ENCODE measurements at regions not wholly inside any gene's neighbourhood (a gene's known extent, or its start where the extent isn't known, plus 50 kb on each side); places are given as distances from the start of the nearest gene placed in this dataset.

- H2AFZ ChIP-seq: no peak overlapping the region
- H3K9me3 ChIP-seq (ENCODE audit: insufficient read depth, low read depth): peaks cover 14% of the 10 kb centered on the region; the same call in 1 of the 2 replicates
- peak in 1 of 2 experiments; percentile 7 for DNase-seq
- no peaks in the 10 kb centered on the region for H4K20me1 ChIP-seq (ENCODE audit: insufficient read depth)
- no peaks in the 10 kb centered on the region for H3K4me1 ChIP-seq (replicated peaks; ENCODE audit: insufficient read depth)
- no peak for TF ChIP-seq CTCF (conservative IDR thresholded peaks at IDR 0.05)
- TF ChIP-seq EZH2 (IDR thresholded peaks at IDR 0.05; ENCODE audit: low read depth): no peak
- no peak overlapping the region for H3K27ac ChIP-seq
- CTCF ChIA-PET: interaction anchor here (1.1 kb wide), 1 partner anchor 205 kb away, joined by 4 read pairs; no protein-coding TSS in a partner anchor
- no peaks in the 10 kb centered on the region for H3K36me3 ChIP-seq (ENCODE audit: low read depth)
- intact Hi-C loops (cut with micrococcal nuclease; ENCODE audit: unreplicated experiment): no loop called here
- no peaks in the 10 kb centered on the region for H3F3A ChIP-seq (ENCODE audit: insufficient read depth, low read depth)
- no TSS peak for BruUV-seq (replicated peaks)
- H3K4me3 ChIP-seq: no peak overlapping the region
- H3K9me2 ChIP-seq (ENCODE audit: insufficient read depth): peaks cover 5% of the 10 kb centered on the region; the same call in 1 of the 2 replicates
- no peaks in the 10 kb centered on the region for H3K27me3 ChIP-seq (ENCODE audit: insufficient read depth, low read depth)
- no peaks in the 10 kb centered on the region for H3K79me2 ChIP-seq (ENCODE audit: low read depth)
- no peak overlapping the region for H3K4me2 ChIP-seq
- POLR2A ChIA-PET (ENCODE audit: unreplicated experiment): interaction anchor here (0.5 kb wide), 1 partner anchor 11 kb away, joined by 3 read pairs; no protein-coding TSS in a partner anchor
Observed at GRCh38 chr2:174667250-174667860, 69.8 kb upstream of the WIPF1 start.

GRCh38 chr2:174666845-174667244 is 69.2 kb upstream of the WIPF1 start:
- Histone ChIP-seq H3K27me3 (ENCODE audit: insufficient read depth, low read depth) (no peaks in the 10 kb centered on the region), H3K4me1 (replicated peaks; ENCODE audit: insufficient read depth) (no peaks in the 10 kb centered on the region), H3K27ac (no peak overlapping the region), H3K4me3 (no peak overlapping the region), H2AFZ (no peak overlapping the region), H3K36me3 (ENCODE audit: low read depth) (no peaks in the 10 kb centered on the region), H3K79me2 (ENCODE audit: low read depth) (no peaks in the 10 kb centered on the region), H4K20me1 (ENCODE audit: insufficient read depth) (no peaks in the 10 kb centered on the region), H3K9me2 (ENCODE audit: insufficient read depth) (peaks cover 5% of the 10 kb centered on the region; the same call in 1 of the 2 replicates), H3F3A (ENCODE audit: insufficient read depth, low read depth) (no peaks in the 10 kb centered on the region), H3K9me3 (ENCODE audit: insufficient read depth, low read depth) (peaks cover 14% of the 10 kb centered on the region; the same call in 1 of the 2 replicates), H3K4me2 (no peak overlapping the region)
- CTCF ChIA-PET: interaction anchor here (1.1 kb wide), 1 partner anchor 204 kb away, joined by 4 read pairs; no protein-coding TSS in a partner anchor
- intact Hi-C loops (cut with micrococcal nuclease; ENCODE audit: unreplicated experiment): no loop called here
- POLR2A ChIA-PET (ENCODE audit: unreplicated experiment): no interaction called here
- TF ChIP-seq EZH2 (IDR thresholded peaks at IDR 0.05; ENCODE audit: low read depth): no peak
- TF ChIP-seq CTCF (conservative IDR thresholded peaks at IDR 0.05): no peak
- BruUV-seq (replicated peaks): no TSS peak
- DNase-seq: no peak

GRCh38 chr2:174666312-174666711 is 68.7 kb upstream of the WIPF1 start:
- Histone ChIP-seq H3K79me2 (ENCODE audit: low read depth) (no peaks in the 10 kb centered on the region), H2AFZ (no peak overlapping the region), H3F3A (ENCODE audit: insufficient read depth, low read depth) (no peaks in the 10 kb centered on the region), H3K27ac (no peak overlapping the region), H3K27me3 (ENCODE audit: insufficient read depth, low read depth) (no peaks in the 10 kb centered on the region), H3K9me3 (ENCODE audit: insufficient read depth, low read depth) (peaks cover 9% of the 10 kb centered on the region; the same call in 1 of the 2 replicates), H4K20me1 (ENCODE audit: insufficient read depth) (no peaks in the 10 kb centered on the region), H3K4me2 (no peak overlapping the region), H3K4me3 (no peak overlapping the region), H3K9me2 (ENCODE audit: insufficient read depth) (peaks cover 5% of the 10 kb centered on the region; the same call in 1 of the 2 replicates), H3K36me3 (ENCODE audit: low read depth) (no peaks in the 10 kb centered on the region), H3K4me1 (replicated peaks; ENCODE audit: insufficient read depth) (no peaks in the 10 kb centered on the region)
- TF ChIP-seq CTCF (conservative IDR thresholded peaks at IDR 0.05): no peak
- TF ChIP-seq EZH2 (IDR thresholded peaks at IDR 0.05; ENCODE audit: low read depth): no peak
- ChIA-PET CTCF (interaction anchor here (1.1 kb wide), 1 partner anchor 204 kb away, joined by 4 read pairs; no protein-coding TSS in a partner anchor), POLR2A (ENCODE audit: unreplicated experiment) (no interaction called here)
- intact Hi-C loops (cut with micrococcal nuclease; ENCODE audit: unreplicated experiment): no loop called here
- DNase-seq: no peak
- no TSS peak for BruUV-seq (replicated peaks)

Data from PC-9 (cell line).